ENCODE measurements at regions not wholly inside any gene's neighbourhood (a gene's known extent, or its start where the extent isn't known, plus 50 kb on each side); places are given as distances from the start of the nearest gene placed in this dataset.

- no peak for DNase-seq
Observed at GRCh38 chr11:119979701-119980100, 158.2 kb downstream of the TRIM29 start.

- no peak for DNase-seq
Observed at GRCh38 chr11:119978696-119979095, 159.2 kb downstream of the TRIM29 start.

- DNase-seq: no peak
Observed at GRCh38 chr11:119977881-119978280, 160.0 kb downstream of the TRIM29 start.

- DNase-seq: no peak
Observed at GRCh38 chr11:119977561-119977860, 160.4 kb downstream of the TRIM29 start.

- DNase-seq: no peak
Observed at GRCh38 chr11:119976805-119977560, 160.9 kb downstream of the TRIM29 start.

GRCh38 chr11:119975561-119976152 lies 162.3 kb downstream of the TRIM29 start:
- no peak for DNase-seq

GRCh38 chr11:119974467-119974866 lies 163.4 kb downstream of the TRIM29 start:
- DNase-seq: no peak

GRCh38 chr11:119974051-119974450 lies 163.9 kb downstream of the TRIM29 start:
- DNase-seq: no peak

- no peak for DNase-seq
Observed at GRCh38 chr11:119972281-119972680, 165.6 kb downstream of the TRIM29 start.

- DNase-seq: no peak
Observed at GRCh38 chr11:119970555-119971304, 167.2 kb downstream of the TRIM29 start.

GRCh38 chr11:119964136-119965025 lies 173.5 kb downstream of the TRIM29 start:
- DNase-seq: no peak

GRCh38 chr11:119957951-119958350 lies 180.0 kb downstream of the TRIM29 start:
- no peak for DNase-seq

GRCh38 chr11:119952441-119952840 lies 185.5 kb downstream of the TRIM29 start:
- DNase-seq: no peak

GRCh38 chr11:119943298-119943655 lies 194.6 kb downstream of the TRIM29 start:
- DNase-seq: no peak

- DNase-seq: no peak
Observed at GRCh38 chr11:119942583-119943297, 195.2 kb downstream of the TRIM29 start.

- DNase-seq: no peak
Observed at GRCh38 chr11:119941636-119942411, 196.1 kb downstream of the TRIM29 start.

GRCh38 chr11:119941171-119941570 lies 196.7 kb downstream of the TRIM29 start:
- no peak for DNase-seq

GRCh38 chr11:119940401-119940976 lies 197.4 kb downstream of the TRIM29 start:
- no peak for DNase-seq

GRCh38 chr11:119937412-119937811 lies 200.5 kb downstream of the TRIM29 start:
- DNase-seq: no peak

GRCh38 chr11:119936426-119936825 lies 201.5 kb downstream of the TRIM29 start:
- no peak for DNase-seq

- no peak for DNase-seq
Observed at GRCh38 chr11:119935349-119935925, 202.5 kb downstream of the TRIM29 start.
